Cardiac fibroblast (primary cell): ENCODE measurements at regions not wholly inside any gene's neighbourhood (a gene's known extent, or its start where the extent isn't known, plus 50 kb on each side); places are given as distances from the start of the nearest gene placed in this dataset.

Experiments
- DNase-seq, 2 donors: peaks; one replicate each; pipeline versions ENCODE4 v3.0.0 to v3.0.0-alpha.2; 2010; ENCODE audit warnings: low read depth in 2 of 2
- H3K4me3 ChIP-seq, 2 donors: replicated peaks in 1 of 2; 1 replicate in 1 of 2; 2 replicates in 1 of 2; pipeline ENCODE4 v1.5.1; 2011; ENCODE audit warnings: low read depth in 2 of 2, low read length in 2 of 2, mild to moderate bottlenecking in 2 of 2, moderate library complexity in 1 of 2
- CTCF ChIP-seq: IDR thresholded peaks from one replicate; pipeline ENCODE4 v1.5.1; 2011; ENCODE audit warnings: low read depth, mild to moderate bottlenecking, low read length, inconsistent platforms

- no peak overlapping the region for H3K4me3 ChIP-seq
- no peak for TF ChIP-seq CTCF
- DNase-seq: no peak
Observed at GRCh38 chr16:63385714-63386432, 1349.6 kb upstream of the CDH8 start.

GRCh38 chr16:63373744-63374143 lies 1337.5 kb upstream of the CDH8 start:
- DNase-seq: peak in 1 of 2 donors; percentile 1
- no peak for TF ChIP-seq CTCF
- H3K4me3 ChIP-seq: no peak overlapping the region

GRCh38 chr16:63372815-63373214 lies 1336.6 kb upstream of the CDH8 start:
- TF ChIP-seq CTCF: no peak
- no peak for DNase-seq
- no peak overlapping the region for H3K4me3 ChIP-seq

- no peak for DNase-seq
- H3K4me3 ChIP-seq: no peak overlapping the region
- no peak for TF ChIP-seq CTCF
Observed at GRCh38 chr16:63372283-63372682, 1336.0 kb upstream of the CDH8 start.

- H3K4me3 ChIP-seq: no peak overlapping the region
- DNase-seq: no peak
- no peak for TF ChIP-seq CTCF
Observed at GRCh38 chr16:63365649-63366304, 1329.5 kb upstream of the CDH8 start.

- DNase-seq: no peak
- TF ChIP-seq CTCF: no peak
- no peak overlapping the region for H3K4me3 ChIP-seq
Observed at GRCh38 chr16:63363738-63364137, 1327.5 kb upstream of the CDH8 start.
